NCI-H146 treated with DMSO at 0.1 percent for 48 hours (cell line): ENCODE measurements at regions not wholly inside any gene's neighbourhood (a gene's known extent, or its start where the extent isn't known, plus 50 kb on each side); places are given as distances from the start of the nearest gene placed in this dataset.
"Not testable (repeated sequence)": the region's sequence is repeated elsewhere in the genome, so short reads cannot be mapped to it uniquely, and the experiment has no call there.

ENCODE experiments used
- DNase-seq: peaks from one replicate; lab custom pipeline; 2025; ENCODE audit not compliant: unreplicated experiment; lab: John Stamatoyannopoulos, UW

GRCh38 chr3:69688400-69688799 lies 50.9 kb upstream of the MITF start:
- no peak for DNase-seq

- DNase-seq = no peak
Observed at GRCh38 chr3:69687641-69688040, 51.6 kb upstream of the MITF start.

GRCh38 chr3:69686056-69686455 lies 53.2 kb upstream of the MITF start:
- DNase-seq = no peak

- no peak for DNase-seq
Observed at GRCh38 chr3:69684309-69684961, 54.8 kb upstream of the MITF start.

GRCh38 chr3:69683082-69683806 lies 56.0 kb upstream of the MITF start:
- DNase-seq = no peak

GRCh38 chr3:69677456-69677855 lies 61.8 kb upstream of the MITF start:
- not testable (repeated sequence) for DNase-seq

GRCh38 chr3:69675786-69676530 lies 63.3 kb upstream of the MITF start:
- no peak for DNase-seq

- DNase-seq = no peak
Observed at GRCh38 chr3:69674752-69675151, 64.5 kb upstream of the MITF start.

- no peak for DNase-seq
Observed at GRCh38 chr3:69671082-69671952, 67.9 kb upstream of the MITF start.

GRCh38 chr3:69669070-69669469 lies 70.2 kb upstream of the MITF start:
- no peak for DNase-seq

- no peak for DNase-seq
Observed at GRCh38 chr3:69665026-69665737, 74.1 kb upstream of the MITF start.

- no peak for DNase-seq
Observed at GRCh38 chr3:69660631-69661030, 78.6 kb upstream of the MITF start.

GRCh38 chr3:69659180-69659910 lies 79.9 kb upstream of the MITF start:
- no peak for DNase-seq

GRCh38 chr3:69658514-69659140 lies 80.6 kb upstream of the MITF start:
- DNase-seq = no peak

GRCh38 chr3:69657030-69657429 lies 82.2 kb upstream of the MITF start:
- DNase-seq = not testable (repeated sequence)

GRCh38 chr3:69651765-69652164 lies 87.5 kb upstream of the MITF start:
- no peak for DNase-seq

GRCh38 chr3:69650066-69650419 lies 89.2 kb upstream of the MITF start:
- DNase-seq = no peak

- DNase-seq = no peak
Observed at GRCh38 chr3:69649120-69650065, 89.9 kb upstream of the MITF start.
